H9 (cell line): ENCODE measurements at regions not wholly inside any gene's neighbourhood (a gene's known extent, or its start where the extent isn't known, plus 50 kb on each side); places are given as distances from the start of the nearest gene placed in this dataset.
"Not testable (repeated sequence)": the region's sequence is repeated elsewhere in the genome, so short reads cannot be mapped to it uniquely, and the experiment has no call there.

Source experiments
- DNase-seq: peaks from one replicate; pipeline ENCODE4 v3.0.0-alpha.2; 2017
- H2AFZ ChIP-seq: one replicate; pipeline ENCODE4 v1.6.1; 2013; ENCODE audit warnings: mild to moderate bottlenecking, low read length, control low read depth, moderate library complexity
- H2AK5ac ChIP-seq: 2 replicates; pipeline ENCODE4 v1.6.1; 2013; ENCODE audit warnings: low read length, control low read depth, mixed read lengths; ENCODE audit not compliant: insufficient read length
- H2BK120ac ChIP-seq: one replicate; pipeline ENCODE4 v1.6.1; 2013; ENCODE audit warnings: low read depth, mild to moderate bottlenecking, low read length, control low read depth, inconsistent platforms; ENCODE audit not compliant: poor library complexity, severe bottlenecking
- H2BK12ac ChIP-seq: 2 replicates; pipeline ENCODE4 v1.6.1; 2013; ENCODE audit warnings: low read length, control low read depth, mixed read lengths, low read depth; ENCODE audit not compliant: insufficient read length
- H2BK15ac ChIP-seq: 2 replicates; pipeline ENCODE4 v1.6.1; 2013; ENCODE audit warnings: low read depth, low read length, control low read depth
- H2BK20ac ChIP-seq: one replicate; pipeline ENCODE4 v1.6.1; 2013; ENCODE audit warnings: low read depth, mild to moderate bottlenecking, low read length, control low read depth, inconsistent platforms; ENCODE audit not compliant: poor library complexity, severe bottlenecking
- H2BK5ac ChIP-seq: 2 replicates; pipeline ENCODE4 v1.6.1; 2013; ENCODE audit warnings: low read length, control low read depth, mixed read lengths; ENCODE audit not compliant: insufficient read length
- H3K14ac ChIP-seq: 2 replicates; pipeline ENCODE4 v1.6.1; 2013; ENCODE audit warnings: low read length, control low read depth; ENCODE audit not compliant: insufficient read depth
- H3K18ac ChIP-seq: 2 replicates; pipeline ENCODE4 v1.6.1; 2013; ENCODE audit warnings: low read depth, mild to moderate bottlenecking, mixed read lengths, low read length, control low read depth; ENCODE audit not compliant: insufficient read length
- H3K23ac ChIP-seq: 2 replicates; pipeline ENCODE4 v1.6.1; 2013; ENCODE audit warnings: low read length, control low read depth, mixed read lengths, low read depth; ENCODE audit not compliant: insufficient read length
- H3K23me2 ChIP-seq: 2 replicates; pipeline ENCODE4 v1.6.1; 2013; ENCODE audit warnings: low read depth, mild to moderate bottlenecking, mixed read lengths, low read length, control low read depth; ENCODE audit not compliant: insufficient read length, poor library complexity, severe bottlenecking
- H3K27ac ChIP-seq: 2 replicates; pipeline ENCODE4 v1.5.1; 2013; ENCODE audit warnings: low read length, control low read depth, mixed read lengths, low read depth; ENCODE audit not compliant: insufficient read length
- H3K27me3 ChIP-seq: 2 replicates; pipeline ENCODE4 v1.6.1; 2013; ENCODE audit warnings: low read length, control low read depth, inconsistent platforms; ENCODE audit not compliant: insufficient read depth
- H3K4ac ChIP-seq: 2 replicates; pipeline ENCODE4 v1.6.1; 2013; ENCODE audit warnings: low read depth, mild to moderate bottlenecking, control low read depth, inconsistent platforms, low read length, moderate library complexity
- H3K4me1 ChIP-seq: 2 replicates; pipeline ENCODE4 v1.6.1; 2013; ENCODE audit warnings: low read length, control low read depth, inconsistent platforms; ENCODE audit not compliant: insufficient read depth
- H3K4me2 ChIP-seq: 2 replicates; pipeline ENCODE4 v1.6.1; 2013; ENCODE audit warnings: low read length, control low read depth, mixed read lengths; ENCODE audit not compliant: insufficient read length, insufficient read depth
- H3K56ac ChIP-seq: 2 replicates; pipeline ENCODE4 v1.6.1; 2013; ENCODE audit warnings: low read depth, mild to moderate bottlenecking, mixed read lengths, low read length, control low read depth; ENCODE audit not compliant: insufficient read length
- H3K79me1 ChIP-seq: 2 replicates; pipeline ENCODE4 v1.6.1; 2013; ENCODE audit warnings: low read depth, mild to moderate bottlenecking, moderate library complexity, low read length, control low read depth, inconsistent platforms; ENCODE audit not compliant: insufficient read depth, poor library complexity, severe bottlenecking
- H3K79me2 ChIP-seq: 2 replicates; pipeline ENCODE4 v1.6.1; 2013; ENCODE audit warnings: low read length, control low read depth, inconsistent platforms; ENCODE audit not compliant: insufficient read depth
- H3K9ac ChIP-seq: 2 replicates; pipeline ENCODE4 v1.6.1; 2013; ENCODE audit warnings: low read length, control low read depth, mixed read lengths; ENCODE audit not compliant: insufficient read length; ENCODE audit errors: extremely low read depth
- H3K9me3 ChIP-seq: one replicate; pipeline ENCODE4 v1.6.1; 2013; ENCODE audit warnings: low read depth, low read length, inconsistent platforms; ENCODE audit not compliant: control insufficient read depth
- H3T11ph ChIP-seq: one replicate; pipeline ENCODE4 v1.6.1; 2013; ENCODE audit warnings: mild to moderate bottlenecking, low read length, control low read depth, inconsistent platforms
- H4K20me1 ChIP-seq: one replicate; pipeline ENCODE4 v1.6.1; 2013; ENCODE audit not compliant: control insufficient read depth, insufficient read length, insufficient read depth
- H4K5ac ChIP-seq: 2 replicates; pipeline ENCODE4 v1.6.1; 2013; ENCODE audit warnings: low read depth, mild to moderate bottlenecking, mixed read lengths, low read length, control low read depth; ENCODE audit not compliant: insufficient read length
- H4K8ac ChIP-seq: replicated peaks from 2 replicates; pipeline ENCODE4 v1.6.1; 2013; ENCODE audit warnings: low read length, control low read depth, mixed read lengths, low read depth; ENCODE audit not compliant: insufficient read length
- H4K91ac ChIP-seq: 2 replicates; pipeline ENCODE4 v1.6.1; 2013; ENCODE audit warnings: low read depth, mild to moderate bottlenecking, moderate library complexity, mixed read lengths, low read length, control low read depth; ENCODE audit not compliant: insufficient read length
- H3K27ac Mint-ChIP-seq, 3 experiments: 2 replicates in 2 of 3; 3 replicates in 1 of 3; pipeline ENCODE4 v1.8.0; 2020 to 2021; ENCODE audit warnings: mixed read lengths in 3 of 3, mild to moderate bottlenecking in 1 of 3, moderate library complexity in 1 of 3
- H3K27me3 Mint-ChIP-seq: 2 replicates; pipeline ENCODE4 v1.8.0; 2021; ENCODE audit warnings: low read depth, mild to moderate bottlenecking, moderate library complexity, mixed read lengths
- H3K36me3 Mint-ChIP-seq, 3 experiments: 2 replicates in 2 of 3; 3 replicates in 1 of 3; pipeline ENCODE4 v1.8.0; 2020 to 2021; ENCODE audit warnings: low read depth in 3 of 3, mixed read lengths in 3 of 3; ENCODE audit not compliant: insufficient read depth in 1 of 3
- H3K4me1 Mint-ChIP-seq, 2 experiments: 2 replicates each; pipeline ENCODE4 v1.8.0; 2020; ENCODE audit warnings: mixed read lengths in 2 of 2
- H3K4me3 Mint-ChIP-seq, 2 experiments: 2 replicates in 1 of 2; 3 replicates in 1 of 2; pipeline ENCODE4 v1.8.0; 2020 to 2021; ENCODE audit warnings: mild to moderate bottlenecking in 2 of 2, mixed read lengths in 2 of 2, moderate library complexity in 1 of 2
- H3K9me3 Mint-ChIP-seq, 2 experiments: 2 replicates in 1 of 2; 3 replicates in 1 of 2; pipeline ENCODE4 v1.8.0; 2020; ENCODE audit warnings: mild to moderate bottlenecking in 2 of 2, mixed read lengths in 2 of 2, moderate library complexity in 1 of 2
- CTCF ChIP-seq: fragments of 200-600 bp; sonication (generic); conservative IDR thresholded peaks from 3 replicates; pipeline ENCODE4 v1.8.0; 2021; ENCODE audit warnings: antibody characterized with exemption, mild to moderate bottlenecking
- WGBS: extraction: QIAGEN DNeasy Blood & Tissue Kit; methylation state at CpG from one replicate; pipeline ENCODE4 v1.1.7; 2013; ENCODE audit warnings: missing lambda C conversion rate, low lambda C conversion rate, mixed read lengths; ENCODE audit not compliant: insufficient read length; ENCODE audit errors: extremely low coverage; 5-methylcytosine and 5-hydroxymethylcytosine counted together

DNA sequence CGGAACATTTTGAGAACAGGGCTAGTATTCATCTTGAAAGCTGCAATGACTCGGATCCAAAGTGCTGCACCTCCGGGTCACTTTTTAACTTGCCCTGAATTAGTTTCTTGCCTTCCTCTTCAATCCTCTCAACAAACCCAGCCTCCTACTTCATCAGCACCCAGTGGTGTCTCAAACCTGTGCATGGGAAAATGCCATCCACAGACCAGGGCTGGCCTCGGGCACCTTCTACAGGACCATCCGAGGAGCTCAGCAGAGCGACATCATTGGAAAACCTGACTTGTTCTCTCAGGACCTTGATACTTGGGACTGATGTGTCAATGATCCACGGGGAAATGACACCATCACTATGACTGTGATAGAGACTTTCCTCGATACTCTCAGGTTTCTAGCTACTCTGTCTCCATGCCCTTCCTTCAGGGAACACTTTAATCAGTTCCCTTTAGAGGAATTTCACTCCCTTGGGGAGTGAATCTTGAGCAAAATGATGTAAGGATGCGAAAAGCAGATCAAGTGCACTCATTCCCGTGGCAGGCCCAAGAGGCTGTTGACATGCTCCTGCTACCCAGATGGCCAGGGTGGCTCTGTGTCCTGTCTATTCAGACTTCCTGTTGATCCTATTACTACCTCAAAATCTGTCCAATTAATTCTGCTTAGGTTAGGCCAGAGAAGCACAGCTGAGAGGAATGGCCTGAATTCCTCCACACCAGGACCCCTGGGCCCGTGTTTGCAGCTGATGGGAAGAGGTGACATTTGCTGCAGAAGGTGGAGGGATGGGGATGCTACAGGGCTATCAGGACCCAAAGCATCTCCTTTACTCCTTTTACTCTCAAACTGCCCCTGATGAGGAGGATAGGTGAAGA is 96.5 kb upstream of the SLC25A48 start:
- H3K4me2 ChIP-seq = no peak overlapping the region
- no peak overlapping the region for H3K27ac Mint-ChIP-seq
- no peak overlapping the region for H2AK5ac ChIP-seq
- H3K36me3 Mint-ChIP-seq = no peaks in the 10 kb centered on the region; a peak in 1 of 7 replicates
- no peaks in the 10 kb centered on the region for H3K79me2 ChIP-seq
- no peak overlapping the region for H3K56ac ChIP-seq
- no peak overlapping the region for H2BK15ac ChIP-seq
- no peak overlapping the region for H3K14ac ChIP-seq
- no peak overlapping the region for H3K4me3 Mint-ChIP-seq
- H3K27me3 ChIP-seq = no peaks in the 10 kb centered on the region
- H4K5ac ChIP-seq = no peak overlapping the region
- no peak overlapping the region for H3K27ac ChIP-seq
- peaks cover 18% of the 10 kb centered on the region for H3K27me3 Mint-ChIP-seq
- H3K23ac ChIP-seq = no peak overlapping the region
- no peak overlapping the region for H3K4ac ChIP-seq
- no peaks in the 10 kb centered on the region for H3K9me3 Mint-ChIP-seq
- H3K18ac ChIP-seq = no peak overlapping the region
- H2AFZ ChIP-seq = no peak overlapping the region
- peaks cover 0 to 7% of the 10 kb centered on the region in 2 experiments; a peak in 1 of 4 replicates for H3K4me1 Mint-ChIP-seq
- H3K79me1 ChIP-seq = no peaks in the 10 kb centered on the region
- no peak for TF ChIP-seq CTCF
- WGBS = no CpG with 5 or more reads among the region's 11 CpGs
- no peak overlapping the region for H2BK120ac ChIP-seq
- H4K91ac ChIP-seq = no peak overlapping the region
- H4K20me1 ChIP-seq = no peaks in the 10 kb centered on the region
- H3K9ac ChIP-seq = no peak overlapping the region
- no peaks in the 10 kb centered on the region; the same call in 1 of the 2 replicates for H3K4me1 ChIP-seq
- H4K8ac ChIP-seq = no peak overlapping the region
- H3K23me2 ChIP-seq = no peaks in the 10 kb centered on the region
- H3T11ph ChIP-seq = no peak overlapping the region
- H2BK5ac ChIP-seq = no peak overlapping the region
- H3K9me3 ChIP-seq = no peaks in the 10 kb centered on the region
- peak; percentile 19 for DNase-seq
- H2BK12ac ChIP-seq = no peak overlapping the region
- no peak overlapping the region for H2BK20ac ChIP-seq

- not testable (repeated sequence) for H2BK12ac ChIP-seq, H3K9me3 Mint-ChIP-seq, H2BK5ac ChIP-seq, H3T11ph ChIP-seq, H4K20me1 ChIP-seq, H2AFZ ChIP-seq, H2BK15ac ChIP-seq, H3K4me1 Mint-ChIP-seq, H3K36me3 Mint-ChIP-seq, H3K9me3 ChIP-seq, H3K4me2 ChIP-seq, H2BK20ac ChIP-seq, H2BK120ac ChIP-seq, H3K4ac ChIP-seq, H2AK5ac ChIP-seq, H3K79me2 ChIP-seq, H3K23me2 ChIP-seq, H4K91ac ChIP-seq, H3K79me1 ChIP-seq, H3K18ac ChIP-seq, H3K14ac ChIP-seq, H3K56ac ChIP-seq, H4K8ac ChIP-seq, H3K27me3 ChIP-seq, H3K23ac ChIP-seq, H3K27ac Mint-ChIP-seq, H3K9ac ChIP-seq, H3K4me3 Mint-ChIP-seq, H3K27ac ChIP-seq, H4K5ac ChIP-seq, H3K4me1 ChIP-seq
- no CpG with 5 or more reads among the region's 9 CpGs for WGBS
- DNase-seq = peak; percentile 12
- peaks cover 18% of the 10 kb centered on the region for H3K27me3 Mint-ChIP-seq
These were observed 97.5 kb upstream of the SLC25A48 start for GRCh38 chr5:135736952-135737351.
